HepG2 (cell line): ENCODE measurements at regions not wholly inside any gene's neighbourhood (a gene's known extent, or its start where the extent isn't known, plus 50 kb on each side); places are given as distances from the start of the nearest gene placed in this dataset.
A peak's percentile ranks its signal among the peaks of the same experiment; 100 is the strongest.

Experiments
- ARID4A ChIP-seq: sonication (generic); formaldehyde crosslinking; IDR thresholded peaks from 2 replicates; pipeline ENCODE4 v1.5.0; 2020; ENCODE audit warnings: mild to moderate bottlenecking, missing genetic modification reagents, borderline replicate concordance
- ATF4 ChIP-seq, 2 experiments: fragments of 450-650 bp in 1 of 2; sonication (generic) in 1 of 2; formaldehyde crosslinking; IDR thresholded peaks; 2 replicates each; pipeline versions ENCODE4 v1.5.0 to v1.8.0; 2020 to 2022; ENCODE audit warnings: mild to moderate bottlenecking in 1 of 2, missing genetic modification reagents in 1 of 2
- CCAR2 ChIP-seq: fragments of 200-400 bp; formaldehyde crosslinking; optimal IDR thresholded peaks from 2 replicates; pipeline ENCODE3; 2018; ENCODE audit warnings: low read depth, mild to moderate bottlenecking, low read length, moderate library complexity
- CREM ChIP-seq, 2 experiments: sonication (generic) in 1 of 2; formaldehyde crosslinking in 1 of 2; IDR thresholded peaks; 2 replicates each; pipeline versions ENCODE4 v1.4.0 to v1.6.1; 2016 to 2020; ENCODE audit warnings: antibody characterized with exemption in 1 of 2, mild to moderate bottlenecking in 1 of 2, missing genetic modification reagents in 1 of 2
- EZH2 ChIP-seq: conservative IDR thresholded peaks from 2 replicates; pipeline ENCODE4 v1.6.1; 2012; ENCODE audit warnings: mild to moderate bottlenecking, low read depth, low read length, moderate library complexity
- IKZF1 ChIP-seq: fragments of 450-650 bp; IDR thresholded peaks from 2 replicates; pipeline ENCODE4 v1.7.1; 2016
- KAT8 ChIP-seq: IDR thresholded peaks from 2 replicates; pipeline ENCODE4 v1.6.1; 2016; ENCODE audit warnings: missing genetic modification reagents, missing compliant biosample characterization
- KMT2A ChIP-seq: sonication (generic); formaldehyde crosslinking; IDR thresholded peaks from 2 replicates; pipeline ENCODE4 v1.4.0; 2020; ENCODE audit warnings: missing genetic modification reagents
- MYNN ChIP-seq: sonication (generic); formaldehyde crosslinking; IDR thresholded peaks from 2 replicates; pipeline ENCODE4 v1.4.0; 2020; ENCODE audit warnings: mild to moderate bottlenecking, low read depth, missing genetic modification reagents
- PAF1 ChIP-seq: IDR thresholded peaks from 2 replicates; pipeline ENCODE4 v1.6.1; 2016; ENCODE audit warnings: missing genetic modification reagents, missing compliant biosample characterization
- PRMT3 ChIP-seq: sonication (generic); formaldehyde crosslinking; IDR thresholded peaks from 2 replicates; pipeline ENCODE4 v1.8.1; 2022; ENCODE audit warnings: low read depth, mild to moderate bottlenecking, moderate library complexity, missing genetic modification reagents, borderline replicate concordance
- RFX1 ChIP-seq: fragments of 450-650 bp; IDR thresholded peaks from 2 replicates; pipeline ENCODE4 v1.6.1; 2017
- SNAPC2 ChIP-seq: sonication (generic); formaldehyde crosslinking; IDR thresholded peaks from 2 replicates; pipeline ENCODE4 v1.8.1; 2022; ENCODE audit warnings: mild to moderate bottlenecking, missing genetic modification reagents
- SUZ12 ChIP-seq: fragments of 150-350 bp; IDR thresholded peaks from 2 replicates; pipeline ENCODE4 v1.6.1; 2014; ENCODE audit warnings: low read depth, low read length
- TFAP4 ChIP-seq: sonication (generic); IDR thresholded peaks from 2 replicates; pipeline ENCODE4 v1.6.1; 2016; ENCODE audit warnings: low read depth, borderline replicate concordance
- WIZ ChIP-seq: sonication (generic); formaldehyde crosslinking; IDR thresholded peaks from 2 replicates; pipeline ENCODE4 v1.5.1; 2020; ENCODE audit warnings: mild to moderate bottlenecking, missing genetic modification reagents
- ZNF333 ChIP-seq: sonication (generic); formaldehyde crosslinking; IDR thresholded peaks from 2 replicates; pipeline ENCODE4 v1.4.0; 2020; ENCODE audit warnings: mild to moderate bottlenecking, missing genetic modification reagents, borderline replicate concordance
- ZNF496 ChIP-seq: sonication (generic); formaldehyde crosslinking; IDR thresholded peaks from 2 replicates; pipeline ENCODE4 v1.8.1; 2023; ENCODE audit warnings: mild to moderate bottlenecking, moderate library complexity, missing genetic modification reagents; ENCODE audit not compliant: insufficient replicate concordance
- ZNF670 ChIP-seq: sonication (generic); formaldehyde crosslinking; IDR thresholded peaks from 2 replicates; pipeline ENCODE4 v1.8.0; 2022; ENCODE audit warnings: mild to moderate bottlenecking, missing genetic modification reagents, borderline replicate concordance
- ZNF780A ChIP-seq: sonication (generic); formaldehyde crosslinking; IDR thresholded peaks from 2 replicates; pipeline ENCODE4 v1.8.0; 2022; ENCODE audit warnings: mild to moderate bottlenecking, missing genetic modification reagents, moderate library complexity
- TF ChIP-seq, protein P1 (sequence below): sonication (generic); formaldehyde crosslinking; conservative IDR thresholded peaks from 2 replicates; pipeline ENCODE4 v1.4.0; 2020; ENCODE audit warnings: missing genetic modification reagents

- no peak for TF ChIP-seq CCAR2
- no peak for TF ChIP-seq IKZF1
- peak; percentile 19; the same call in 1 of the 2 replicates for TF ChIP-seq ZNF670 (CRISPR knock-in tag)
- TF ChIP-seq ZNF333 (CRISPR knock-in tag): peak; percentile 82; the same call in 1 of the 2 replicates
- peak; percentile 43; the same call in 1 of the 2 replicates for TF ChIP-seq KMT2A (CRISPR knock-in tag)
- no peak for TF ChIP-seq EZH2
- TF ChIP-seq ATF4 (CRISPR knock-in tag; IDR thresholded peaks at IDR 0.05): peak in 1 of 2 experiments; percentile 96; a peak in 2 of 4 replicates
- no peak for TF ChIP-seq PAF1
- peak; percentile 50; the same call in 1 of the 2 replicates for TF ChIP-seq CREM (IDR thresholded peaks at IDR 0.05)
- no peak for TF ChIP-seq CREM (CRISPR knock-in tag; IDR thresholded peaks at IDR 0.05)
- TF ChIP-seq PRMT3 (CRISPR knock-in tag): no peak
- TF ChIP-seq ZNF496: no peak
- TF ChIP-seq MYNN (CRISPR knock-in tag): no peak
- no peak for TF ChIP-seq RFX1
- peak; percentile 77; the same call in 1 of the 2 replicates for TF ChIP-seq ARID4A (CRISPR knock-in tag)
- TF ChIP-seq WIZ: 0 out of 2 replicates have a peak, but pooled peaks have one; percentile 20
- peak; percentile 95 for TF ChIP-seq TFAP4
- TF ChIP-seq ZNF780A (CRISPR knock-in tag): 0 out of 2 replicates have a peak, but pooled peaks have one; percentile 28
- no peak for TF ChIP-seq SUZ12
- TF ChIP-seq, protein P1, sequence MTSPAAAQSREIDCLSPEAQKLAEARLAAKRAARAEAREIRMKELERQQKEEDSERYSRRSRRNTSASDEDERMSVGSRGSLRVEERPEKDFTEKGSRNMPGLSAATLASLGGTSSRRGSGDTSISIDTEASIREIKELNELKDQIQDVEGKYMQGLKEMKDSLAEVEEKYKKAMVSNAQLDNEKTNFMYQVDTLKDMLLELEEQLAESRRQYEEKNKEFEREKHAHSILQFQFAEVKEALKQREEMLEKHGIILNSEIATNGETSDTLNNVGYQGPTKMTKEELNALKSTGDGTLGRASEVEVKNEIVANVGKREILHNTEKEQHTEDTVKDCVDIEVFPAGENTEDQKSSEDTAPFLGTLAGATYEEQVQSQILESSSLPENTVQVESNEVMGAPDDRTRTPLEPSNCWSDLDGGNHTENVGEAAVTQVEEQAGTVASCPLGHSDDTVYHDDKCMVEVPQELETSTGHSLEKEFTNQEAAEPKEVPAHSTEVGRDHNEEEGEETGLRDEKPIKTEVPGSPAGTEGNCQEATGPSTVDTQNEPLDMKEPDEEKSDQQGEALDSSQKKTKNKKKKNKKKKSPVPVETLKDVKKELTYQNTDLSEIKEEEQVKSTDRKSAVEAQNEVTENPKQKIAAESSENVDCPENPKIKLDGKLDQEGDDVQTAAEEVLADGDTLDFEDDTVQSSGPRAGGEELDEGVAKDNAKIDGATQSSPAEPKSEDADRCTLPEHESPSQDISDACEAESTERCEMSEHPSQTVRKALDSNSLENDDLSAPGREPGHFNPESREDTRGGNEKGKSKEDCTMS (CRISPR knock-in tag): no peak
- no peak; the same call in 1 of the 2 replicates for TF ChIP-seq SNAPC2 (CRISPR knock-in tag)
- TF ChIP-seq KAT8 (CRISPR knock-in tag): peak; percentile 74
Measured at GRCh38 chr9:129495620-129496472, 125.1 kb downstream of the C9orf50 start (continued).
